ENCODE measurements at regions not wholly inside any gene's neighbourhood (a gene's known extent, or its start where the extent isn't known, plus 50 kb on each side); places are given as distances from the start of the nearest gene placed in this dataset.
"Not testable (repeated sequence)": the region's sequence is repeated elsewhere in the genome, so short reads cannot be mapped to it uniquely, and the experiment has no call there.

GRCh38 chr5:19002111-19002510 is 985.9 kb downstream of the CDH18 start:
- DNase-seq: no peak

- no peak for DNase-seq
Observed at GRCh38 chr5:19018822-19019221, 969.2 kb downstream of the CDH18 start.

- DNase-seq: no peak
Observed at GRCh38 chr5:19031491-19031890, 956.5 kb downstream of the CDH18 start.

- DNase-seq: no peak
Observed at GRCh38 chr5:19035816-19036215, 952.2 kb downstream of the CDH18 start.

GRCh38 chr5:19042106-19042505 is 945.9 kb downstream of the CDH18 start:
- no peak for DNase-seq

- no peak for DNase-seq
Observed at GRCh38 chr5:19044311-19044710, 943.7 kb downstream of the CDH18 start.

- DNase-seq: no peak
Observed at GRCh38 chr5:19044931-19045695, 942.9 kb downstream of the CDH18 start.

DNA sequence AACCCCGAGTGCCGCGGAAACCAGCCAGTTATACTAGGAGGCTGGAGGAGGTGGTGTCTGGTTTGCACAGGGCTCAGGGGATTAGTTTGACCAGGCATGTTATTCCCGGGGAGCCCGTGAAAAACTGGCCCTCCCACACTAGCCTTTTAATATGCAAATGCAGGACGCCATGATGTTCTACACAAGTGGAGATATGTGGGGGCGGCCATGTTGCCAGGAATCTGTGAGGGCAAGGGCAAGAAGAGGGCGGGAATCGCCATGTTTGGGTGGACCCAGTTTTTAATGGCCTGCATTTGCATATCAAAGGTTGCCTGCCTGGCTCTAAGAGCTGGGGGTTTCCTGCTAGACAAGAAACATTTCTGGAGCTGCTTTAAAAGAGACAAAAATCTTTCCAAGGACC is 940.7 kb downstream of the CDH18 start:
- no peak for DNase-seq

DNA sequence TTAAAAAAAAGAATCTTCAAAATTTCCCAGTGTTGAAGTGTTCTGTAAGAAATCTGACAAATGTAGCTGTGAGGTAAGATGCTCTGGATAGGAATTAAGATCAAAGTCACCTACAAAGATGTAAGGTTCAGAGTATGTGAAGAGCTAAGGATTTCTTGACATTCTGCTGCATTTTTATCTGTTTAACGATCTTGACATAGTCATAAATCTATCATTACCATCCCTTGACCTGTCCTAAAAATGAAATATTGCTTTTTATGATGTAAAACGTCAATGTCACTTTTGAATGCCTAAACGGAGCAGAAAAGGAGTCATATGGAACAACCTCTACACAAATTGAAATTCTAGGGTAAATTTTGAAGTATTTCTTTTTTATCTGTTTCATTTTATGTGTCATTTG is 939.3 kb downstream of the CDH18 start:
- DNase-seq: no peak

GRCh38 chr5:19058216-19058615 is 929.8 kb downstream of the CDH18 start:
- no peak for DNase-seq

- DNase-seq: no peak
Observed at GRCh38 chr5:19064094-19064493, 923.9 kb downstream of the CDH18 start.

DNA sequence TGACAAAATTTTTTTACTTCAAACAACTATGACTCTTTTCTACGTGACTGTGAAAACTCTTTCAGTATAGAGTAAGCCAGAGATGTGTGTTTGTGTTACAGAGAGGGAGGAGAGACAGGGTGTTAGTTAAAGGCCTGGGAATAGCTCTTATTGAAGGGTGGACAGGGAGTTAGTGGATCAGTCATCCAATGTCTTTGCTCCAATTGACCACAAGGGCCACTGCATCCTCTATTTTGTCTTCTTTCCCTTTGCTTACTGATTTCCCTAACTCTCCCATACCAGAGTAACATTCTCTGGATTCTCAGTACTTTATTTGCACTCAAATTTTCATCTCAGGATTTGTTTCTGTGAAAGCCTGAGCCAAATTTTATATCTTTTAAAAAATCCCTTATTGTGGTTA is 920.3 kb downstream of the CDH18 start:
- DNase-seq: no peak

GRCh38 chr5:19098434-19098833 is 889.6 kb downstream of the CDH18 start:
- DNase-seq: no peak

DNA sequence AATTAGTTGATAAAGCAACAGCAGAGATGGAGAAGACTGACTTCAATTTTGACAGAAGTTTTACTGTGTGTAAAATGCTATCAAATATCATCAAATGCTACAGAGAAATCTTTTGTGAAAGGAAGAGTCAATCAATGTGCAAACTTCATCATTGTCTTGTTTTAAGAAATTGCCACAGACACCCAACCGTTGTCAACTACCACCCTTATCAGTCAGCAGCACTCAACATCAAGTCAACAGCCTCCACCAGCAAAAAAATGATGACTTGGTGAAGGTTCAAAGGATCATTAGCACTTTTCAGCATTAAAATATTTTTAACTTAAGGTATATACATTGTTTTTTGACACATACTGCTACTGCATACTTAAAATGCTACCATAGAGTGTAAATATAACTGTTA is 888.8 kb downstream of the CDH18 start:
- DNase-seq: no peak

- DNase-seq: no peak
Observed at GRCh38 chr5:19104948-19105347, 883.1 kb downstream of the CDH18 start.

GRCh38 chr5:19122923-19123322 is 865.1 kb downstream of the CDH18 start:
- DNase-seq: no peak

- no peak for DNase-seq
Observed at GRCh38 chr5:19125956-19126713, 861.9 kb downstream of the CDH18 start.

GRCh38 chr5:19140276-19140675 is 847.7 kb downstream of the CDH18 start:
- DNase-seq: no peak

DNA sequence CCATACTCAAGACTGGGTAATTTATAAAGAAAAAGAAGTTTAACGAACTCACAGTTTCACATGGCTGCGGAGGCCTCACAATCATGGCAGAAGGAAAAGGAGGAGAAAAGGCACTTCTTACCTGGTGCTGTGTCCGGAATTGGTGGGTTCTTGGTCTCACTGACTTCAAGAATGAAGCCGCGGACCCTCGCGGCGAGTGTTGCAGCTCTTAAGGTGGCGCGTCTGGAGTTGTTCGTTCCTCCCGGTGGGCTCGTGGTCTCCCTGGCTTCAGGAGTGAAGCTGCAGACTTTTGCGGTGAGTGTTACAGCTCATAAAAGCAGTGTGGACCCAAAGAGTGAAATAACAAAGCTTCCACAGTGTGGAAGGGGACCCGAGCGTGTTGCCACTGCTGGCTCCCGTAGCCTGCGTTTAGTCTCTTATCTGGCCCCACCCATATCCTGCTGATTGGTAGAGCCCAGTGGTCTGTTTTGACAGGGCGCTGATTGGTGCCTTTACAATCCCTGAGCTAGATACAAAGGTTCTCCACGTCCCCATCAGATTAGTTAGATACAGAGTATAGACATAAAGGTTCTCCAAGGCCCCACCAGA is 846.0 kb downstream of the CDH18 start:
- not testable (repeated sequence) for DNase-seq

- not testable (repeated sequence) for DNase-seq
Observed at GRCh38 chr5:19142713-19143414, 845.1 kb downstream of the CDH18 start.

DNA sequence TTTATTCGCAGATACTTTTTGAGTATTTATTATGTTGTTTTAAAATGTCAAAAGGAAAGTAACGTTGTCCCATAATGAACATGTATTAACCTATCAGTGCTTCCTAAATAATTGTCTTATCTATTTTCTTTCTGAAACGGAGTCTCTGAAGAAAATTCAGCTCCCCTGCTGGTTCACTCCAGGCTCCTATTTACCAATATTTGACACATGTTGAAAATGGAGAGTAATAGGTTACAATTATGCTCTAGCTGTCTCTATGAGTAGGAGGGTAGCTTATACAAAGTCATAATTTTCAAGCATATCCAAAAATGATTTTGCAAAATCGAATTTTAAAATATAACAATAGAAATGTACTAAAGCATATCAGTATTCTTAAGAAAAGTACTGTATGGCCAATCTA is 844.1 kb downstream of the CDH18 start:
- no peak for DNase-seq

- no peak for DNase-seq
Observed at GRCh38 chr5:19169426-19169825, 818.6 kb downstream of the CDH18 start.

DNA sequence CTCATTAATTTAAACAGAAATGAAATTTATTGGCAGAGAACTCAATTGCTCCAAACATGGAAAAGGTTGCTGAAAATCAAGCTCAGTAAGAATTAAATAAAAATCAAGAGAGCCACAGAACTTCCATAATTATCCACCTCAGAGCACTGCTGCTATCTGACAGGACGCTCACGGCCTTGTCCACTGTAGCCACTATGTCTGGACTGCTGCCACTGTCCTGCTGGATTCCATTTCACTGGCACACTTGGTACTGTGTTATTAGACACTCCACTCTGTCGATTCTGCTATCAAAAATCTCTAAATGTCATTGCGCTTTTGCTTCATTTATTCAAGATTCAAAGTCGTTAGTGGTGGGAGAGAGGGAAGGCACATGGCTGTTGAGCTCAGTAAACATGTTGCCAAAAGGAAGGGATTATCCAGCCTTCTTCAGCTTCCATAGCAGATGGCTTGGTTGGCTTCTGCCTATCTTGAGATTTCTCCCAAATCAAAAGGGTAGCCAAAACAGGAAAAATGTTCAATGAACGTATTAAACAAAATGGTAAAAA is 815.0 kb downstream of the CDH18 start:
- DNase-seq: no peak
